ENCODE measurements at regions not wholly inside any gene's neighbourhood (a gene's known extent, or its start where the extent isn't known, plus 50 kb on each side); places are given as distances from the start of the nearest gene placed in this dataset.

- TF ChIP-seq MLLT1 (IDR thresholded peaks at IDR 0.05) (no peak), TAF1 (IDR thresholded peaks at IDR 0.05; ENCODE audit: borderline replicate concordance, low read depth, low read length) (no peak), YBX1 (IDR thresholded peaks at IDR 0.05) (no peak), MYC (IDR thresholded peaks at IDR 0.05; ENCODE audit: insufficient read depth, insufficient read length, insufficient replicate concordance, low read length, severe bottlenecking) (no peak), BCL3 (IDR thresholded peaks at IDR 0.05; ENCODE audit: borderline replicate concordance, insufficient read depth, low read depth, low read length, poor library complexity, severe bottlenecking) (no peak)
Measured at GRCh38 chr14:99325016-99325415, 53.0 kb upstream of the BCL11B start (continued).

GRCh38 chr14:99324291-99324690 lies 52.3 kb upstream of the BCL11B start:
- H3K36me3 ChIP-seq (ENCODE audit: control insufficient read depth in 2 of 2, insufficient read depth in 2 of 2, low read length in 1 of 2), result no peaks in the 10 kb centered on the region
- no peaks in the 10 kb centered on the region for H4K20me1 ChIP-seq (ENCODE audit: control insufficient read depth, insufficient read depth)
- FAIRE-seq (no peak), ATAC-seq (no peak), DNase-seq (ENCODE audit: low read depth, low spot score) (no peak)
- BruUV-seq (replicated peaks), result no TSS peak
- H3K4me1 ChIP-seq (ENCODE audit: control insufficient read depth, insufficient read depth, low read length), result peaks cover 6% of the 10 kb centered on the region
- no peak overlapping the region for H3K4me2 ChIP-seq (ENCODE audit: control insufficient read depth, insufficient read depth)
- no peak overlapping the region for H2AFZ ChIP-seq (ENCODE audit: control insufficient read depth, low read depth, low read length)
- no peaks in the 10 kb centered on the region; the same call in 2 of the 3 replicates for H3K9me3 ChIP-seq (replicated peaks; ENCODE audit: control insufficient read depth, insufficient read depth, low read length)
- ChIA-PET POLR2A (no interaction called here), RAD21 (ENCODE audit: unreplicated experiment) (no interaction called here), SMC1A (ENCODE audit: uncharacterized antibody, unreplicated experiment) (no interaction called here), CTCF (no interaction called here)
- no peak overlapping the region for H3K9ac ChIP-seq (ENCODE audit: control insufficient read depth, insufficient read depth, low read length)
- H3K27ac ChIP-seq (ENCODE audit: control insufficient read depth, insufficient read depth), result no peak overlapping the region
- H3K79me2 ChIP-seq (ENCODE audit: control insufficient read depth, insufficient read depth, low read length), result no peaks in the 10 kb centered on the region
- in situ Hi-C loops (cut with MboI), result no loop called here
- no peaks in the 10 kb centered on the region for H3K27me3 ChIP-seq (replicated peaks in 1 of 2; ENCODE audit: control insufficient read depth in 2 of 2, insufficient read depth in 2 of 2, low read length in 1 of 2)
- 13% methylated on average over 8 of the region's 8 CpGs for WGBS (ENCODE audit: insufficient coverage, insufficient replicate concordance, low lambda C conversion rate, missing lambda C conversion rate)
- intact Hi-C loops (cut with micrococcal nuclease; ENCODE audit: unreplicated experiment), result no loop called here
- no peak for TF ChIP-seq BACH1 (IDR thresholded peaks at IDR 0.05; ENCODE audit: borderline replicate concordance)
- TF ChIP-seq SREBF2 (IDR thresholded peaks at IDR 0.05; ENCODE audit: low read length), result no peak
- TF ChIP-seq STAT3 (IDR thresholded peaks at IDR 0.05; ENCODE audit: low read depth, low read length), result no peak
- no peak overlapping the region for H3K4me3 ChIP-seq
